Lower leg skin (tissue), 4 donors: ENCODE measurements at regions not wholly inside any gene's neighbourhood (a gene's known extent, or its start where the extent isn't known, plus 50 kb on each side); places are given as distances from the start of the nearest gene placed in this dataset.

Experiments
- DNase-seq, 2 donors: peaks; one replicate each; pipeline ENCODE4 v3.0.0-alpha.2; 2019; ENCODE audit warnings: low spot score in 2 of 2
- H3K4me3 ChIP-seq: fragments of 200-600 bp; sonication (generic); 2 replicates; pipeline ENCODE4 v1.5.1; 2017; ENCODE audit warnings: mild to moderate bottlenecking, low read depth; ENCODE audit not compliant: poor library complexity, severe bottlenecking
- POLR2A ChIP-seq, 2 donors: fragments of 450-650 bp; IDR thresholded peaks; one replicate each; pipeline ENCODE4 v1.6.1; 2016 to 2017; ENCODE audit warnings: antibody characterized with exemption in 2 of 2, mild to moderate bottlenecking in 1 of 2, moderate library complexity in 1 of 2
- WGBS, 2 donors: methylation state at CpG; one replicate each; pipeline ENCODE4 v1.1.5; 2018; 5-methylcytosine and 5-hydroxymethylcytosine counted together
- intact Hi-C: fragments of 100-400 bp; cut with DNase I; formaldehyde crosslinking; loops from one replicate; pipeline ENCODE4 v1.15.0; 2023; ENCODE audit warnings: low total_unique reads
- TF ChIP-seq, protein P1 (sequence below), 3 donors: fragments of 450-650 bp; IDR thresholded peaks; one replicate each; pipeline ENCODE4 v1.5.1; 2016; ENCODE audit warnings: antibody characterized with exemption in 3 of 3, mild to moderate bottlenecking in 3 of 3, moderate library complexity in 2 of 3

DNA sequence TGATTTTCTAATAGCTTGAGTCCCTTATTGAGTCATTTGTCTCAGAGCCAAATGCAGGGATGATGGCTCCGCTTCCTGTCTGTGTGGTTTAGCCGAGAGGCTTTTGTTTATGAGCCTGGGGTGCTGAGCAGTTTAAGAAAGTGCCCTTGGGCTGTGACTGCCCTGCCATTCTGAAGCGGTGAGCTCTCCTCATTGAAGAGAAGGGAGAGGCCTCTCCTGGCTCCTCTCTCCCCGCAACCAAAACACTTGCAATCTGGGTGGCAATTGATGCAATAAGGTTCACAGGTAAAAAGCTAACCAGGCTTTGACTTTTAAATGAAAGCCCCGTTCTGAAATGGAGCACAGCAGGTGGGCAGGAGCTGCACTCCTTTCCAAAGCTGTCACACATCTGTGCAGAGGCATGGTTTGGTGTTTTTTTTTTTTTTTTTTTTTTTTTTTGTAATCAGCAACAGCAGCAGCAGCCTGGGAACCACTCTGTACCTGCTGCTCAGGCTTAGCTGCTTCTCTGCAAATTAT lies 403.7 kb downstream of the SIPA1L2 start:
- WGBS, 2 donors: 28 to 30% methylated on average over 5 of the region's 5 CpGs
- TF ChIP-seq, protein P1, sequence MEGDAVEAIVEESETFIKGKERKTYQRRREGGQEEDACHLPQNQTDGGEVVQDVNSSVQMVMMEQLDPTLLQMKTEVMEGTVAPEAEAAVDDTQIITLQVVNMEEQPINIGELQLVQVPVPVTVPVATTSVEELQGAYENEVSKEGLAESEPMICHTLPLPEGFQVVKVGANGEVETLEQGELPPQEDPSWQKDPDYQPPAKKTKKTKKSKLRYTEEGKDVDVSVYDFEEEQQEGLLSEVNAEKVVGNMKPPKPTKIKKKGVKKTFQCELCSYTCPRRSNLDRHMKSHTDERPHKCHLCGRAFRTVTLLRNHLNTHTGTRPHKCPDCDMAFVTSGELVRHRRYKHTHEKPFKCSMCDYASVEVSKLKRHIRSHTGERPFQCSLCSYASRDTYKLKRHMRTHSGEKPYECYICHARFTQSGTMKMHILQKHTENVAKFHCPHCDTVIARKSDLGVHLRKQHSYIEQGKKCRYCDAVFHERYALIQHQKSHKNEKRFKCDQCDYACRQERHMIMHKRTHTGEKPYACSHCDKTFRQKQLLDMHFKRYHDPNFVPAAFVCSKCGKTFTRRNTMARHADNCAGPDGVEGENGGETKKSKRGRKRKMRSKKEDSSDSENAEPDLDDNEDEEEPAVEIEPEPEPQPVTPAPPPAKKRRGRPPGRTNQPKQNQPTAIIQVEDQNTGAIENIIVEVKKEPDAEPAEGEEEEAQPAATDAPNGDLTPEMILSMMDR (IDR thresholded peaks at IDR 0.05): no peak
- no peak for TF ChIP-seq POLR2A (IDR thresholded peaks at IDR 0.05)
- H3K4me3 ChIP-seq: no peak overlapping the region
- no peak for DNase-seq
- intact Hi-C loops: no loop called here

- no peak overlapping the region for H3K4me3 ChIP-seq
- TF ChIP-seq, protein P1 (IDR thresholded peaks at IDR 0.05): no peak
- no peak for TF ChIP-seq POLR2A (IDR thresholded peaks at IDR 0.05)
- WGBS, 2 donors: 86 to 87% methylated on average over 13 of the region's 13 CpGs
- DNase-seq: no peak
- intact Hi-C loops: no loop called here
Observed at GRCh38 chr1:232225336-232226131, 404.4 kb downstream of the SIPA1L2 start.

GRCh38 chr1:232223887-232224286 lies 406.0 kb downstream of the SIPA1L2 start:
- TF ChIP-seq POLR2A (IDR thresholded peaks at IDR 0.05): no peak
- TF ChIP-seq, protein P1 (IDR thresholded peaks at IDR 0.05): no peak

DNA sequence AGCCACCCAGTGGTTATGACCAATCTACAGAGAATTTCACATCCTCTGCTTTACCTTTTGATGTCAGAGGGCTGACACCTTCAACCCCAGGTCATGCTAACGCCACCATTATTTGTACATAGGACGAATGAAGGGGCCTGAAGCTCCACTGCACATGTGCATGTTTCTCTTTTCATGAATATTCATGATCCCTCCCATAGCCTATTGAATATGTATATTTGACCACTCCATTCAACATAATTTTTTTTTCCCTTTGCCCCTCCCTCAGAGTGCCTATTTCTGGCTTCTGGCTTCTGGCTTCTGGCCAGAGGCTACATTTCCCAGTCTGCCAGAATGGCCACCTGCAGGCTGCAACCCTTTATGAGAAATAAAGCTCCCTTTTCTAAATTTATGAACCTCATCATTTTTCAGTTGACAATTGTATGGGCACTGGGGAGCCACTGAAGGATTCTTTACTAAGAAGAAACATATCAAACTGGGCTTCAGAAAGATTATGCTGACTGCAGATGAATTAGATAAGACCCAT lies 406.7 kb downstream of the SIPA1L2 start:
- intact Hi-C loops: no loop called here
- DNase-seq: no peak
- no peak overlapping the region for H3K4me3 ChIP-seq
- TF ChIP-seq, protein P1 (IDR thresholded peaks at IDR 0.05): no peak
- no peak for TF ChIP-seq POLR2A (IDR thresholded peaks at IDR 0.05)
- 93 to 98% methylated on average over 2 of the region's 2 CpGs for WGBS, 2 donors

More at GRCh38 chr1:232223887-232224286, 406.0 kb downstream of the SIPA1L2 start:
- no peak for DNase-seq
- H3K4me3 ChIP-seq: no peak overlapping the region
- WGBS, 2 donors: 88 to 96% methylated on average over 7 of the region's 7 CpGs
- intact Hi-C loops: no loop called here

- no peak for TF ChIP-seq POLR2A (IDR thresholded peaks at IDR 0.05)
- TF ChIP-seq, protein P1 (IDR thresholded peaks at IDR 0.05): no peak
- WGBS, 2 donors: 96 to 98% methylated on average over 4 of the region's 4 CpGs
- DNase-seq: no peak
- H3K4me3 ChIP-seq: no peak overlapping the region
- intact Hi-C loops: no loop called here
Observed at GRCh38 chr1:232222614-232223013, 407.3 kb downstream of the SIPA1L2 start.
